HG03442 (cell line): ENCODE measurements at regions not wholly inside any gene's neighbourhood (a gene's known extent, or its start where the extent isn't known, plus 50 kb on each side); places are given as distances from the start of the nearest gene placed in this dataset.

ENCODE experiments used
- ATAC-seq: cut with Tn5 transposase; IDR thresholded peaks from one replicate; pipeline ENCODE4 v1.9.1; 2021; ENCODE audit warnings: mild to moderate bottlenecking, moderate library complexity; ENCODE audit not compliant: unreplicated experiment

- no peak for ATAC-seq
These were observed 617.0 kb downstream of the PYDC2 start for GRCh38 chr3:192077795-192078497.

- no peak for ATAC-seq
These were observed 618.1 kb downstream of the PYDC2 start for GRCh38 chr3:192079098-192079497.

GRCh38 chr3:192080336-192080735, 619.4 kb downstream of the PYDC2 start:
- no peak for ATAC-seq

- ATAC-seq = peak; percentile 97
These were observed 622.0 kb downstream of the PYDC2 start for GRCh38 chr3:192082730-192083660.
